Activated T-helper 1 cell treated with Interleukin-2 at 50 U/mL for 16 hours (primary cell): ENCODE measurements at regions not wholly inside any gene's neighbourhood (a gene's known extent, or its start where the extent isn't known, plus 50 kb on each side); places are given as distances from the start of the nearest gene placed in this dataset.
"Not testable (repeated sequence)": the region's sequence is repeated elsewhere in the genome, so short reads cannot be mapped to it uniquely, and the experiment has no call there.

Source experiments
- DNase-seq: peaks from one replicate; pipeline ENCODE4 v3.0.0-alpha.2; 2020; ENCODE audit warnings: low read depth

- DNase-seq, result no peak
Observed at GRCh38 chr1:143699115-143699514, 272.7 kb downstream of the FAM72C start.

GRCh38 chr1:143698016-143698415 is 273.8 kb downstream of the FAM72C start:
- DNase-seq, result no peak

- no peak for DNase-seq
Observed at GRCh38 chr1:143694085-143694484, 277.7 kb downstream of the FAM72C start.

GRCh38 chr1:143691971-143692529 is 279.7 kb downstream of the FAM72C start:
- DNase-seq, result no peak

GRCh38 chr1:143691400-143691891 is 280.3 kb downstream of the FAM72C start:
- no peak for DNase-seq

- no peak for DNase-seq
Observed at GRCh38 chr1:143689781-143690180, 282.0 kb downstream of the FAM72C start.

GRCh38 chr1:143680304-143680703 is 291.5 kb downstream of the FAM72C start:
- DNase-seq, result no peak

GRCh38 chr1:143672983-143673382 is 298.8 kb downstream of the FAM72C start:
- DNase-seq, result no peak

GRCh38 chr1:143667730-143668129 is 304.1 kb downstream of the FAM72C start:
- no peak for DNase-seq

GRCh38 chr1:143666851-143667250 is 304.9 kb downstream of the FAM72C start:
- DNase-seq, result no peak

GRCh38 chr1:143665606-143666005 is 306.2 kb downstream of the FAM72C start:
- DNase-seq, result no peak

- not testable (repeated sequence) for DNase-seq
Observed at GRCh38 chr1:143663056-143663455, 308.7 kb downstream of the FAM72C start.

- no peak for DNase-seq
Observed at GRCh38 chr1:143661418-143662101, 310.2 kb downstream of the FAM72C start.

GRCh38 chr1:143660354-143660941 is 311.3 kb downstream of the FAM72C start:
- DNase-seq, result no peak

- no peak for DNase-seq
Observed at GRCh38 chr1:143653429-143653802, 318.4 kb downstream of the FAM72C start.

- DNase-seq, result no peak
Observed at GRCh38 chr1:143652744-143653428, 318.9 kb downstream of the FAM72C start.

GRCh38 chr1:143652187-143652586 is 319.6 kb downstream of the FAM72C start:
- DNase-seq, result no peak

GRCh38 chr1:143651350-143651992 is 320.3 kb downstream of the FAM72C start:
- DNase-seq, result no peak

- DNase-seq, result not testable (repeated sequence)
Observed at GRCh38 chr1:143644035-143644434, 327.8 kb downstream of the FAM72C start.

- no peak for DNase-seq
Observed at GRCh38 chr1:143643148-143643885, 328.5 kb downstream of the FAM72C start.

GRCh38 chr1:143625886-143626285 is 345.9 kb downstream of the FAM72C start:
- no peak for DNase-seq

GRCh38 chr1:143619851-143620250 is 351.9 kb downstream of the FAM72C start:
- DNase-seq, result no peak
